ENCODE measurements at regions not wholly inside any gene's neighbourhood (a gene's known extent, or its start where the extent isn't known, plus 50 kb on each side); places are given as distances from the start of the nearest gene placed in this dataset.

DNA sequence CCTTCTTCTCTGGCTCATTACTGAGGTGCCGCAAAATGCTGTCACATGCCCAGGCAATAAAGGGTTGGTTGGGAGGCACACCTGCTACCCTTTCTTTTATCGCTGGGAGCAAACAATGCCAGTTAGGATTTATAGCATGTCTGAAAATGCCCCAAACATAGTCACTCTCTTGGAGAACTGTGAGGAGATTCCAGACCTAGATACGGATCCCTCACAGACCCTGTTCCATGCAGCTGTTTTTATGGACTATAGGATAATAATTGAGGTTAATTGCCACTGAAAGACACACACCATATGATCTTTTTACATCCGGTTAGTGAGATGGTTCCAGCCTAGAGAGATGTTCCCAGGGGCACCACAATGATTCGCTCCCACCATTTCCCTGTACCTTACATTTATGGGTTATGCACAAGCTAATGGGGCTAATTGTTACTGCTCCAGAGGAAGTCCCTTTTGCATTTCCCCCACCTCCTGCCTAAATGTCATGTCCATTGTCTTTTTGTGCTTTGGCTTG is 318.1 kb downstream of the PIK3R1 start:
- TF ChIP-seq EZH2 (IDR thresholded peaks at IDR 0.05; ENCODE audit: borderline replicate concordance, low read depth, low read length, poor library complexity, severe bottlenecking), result no peak
- TF ChIP-seq, protein P1, sequence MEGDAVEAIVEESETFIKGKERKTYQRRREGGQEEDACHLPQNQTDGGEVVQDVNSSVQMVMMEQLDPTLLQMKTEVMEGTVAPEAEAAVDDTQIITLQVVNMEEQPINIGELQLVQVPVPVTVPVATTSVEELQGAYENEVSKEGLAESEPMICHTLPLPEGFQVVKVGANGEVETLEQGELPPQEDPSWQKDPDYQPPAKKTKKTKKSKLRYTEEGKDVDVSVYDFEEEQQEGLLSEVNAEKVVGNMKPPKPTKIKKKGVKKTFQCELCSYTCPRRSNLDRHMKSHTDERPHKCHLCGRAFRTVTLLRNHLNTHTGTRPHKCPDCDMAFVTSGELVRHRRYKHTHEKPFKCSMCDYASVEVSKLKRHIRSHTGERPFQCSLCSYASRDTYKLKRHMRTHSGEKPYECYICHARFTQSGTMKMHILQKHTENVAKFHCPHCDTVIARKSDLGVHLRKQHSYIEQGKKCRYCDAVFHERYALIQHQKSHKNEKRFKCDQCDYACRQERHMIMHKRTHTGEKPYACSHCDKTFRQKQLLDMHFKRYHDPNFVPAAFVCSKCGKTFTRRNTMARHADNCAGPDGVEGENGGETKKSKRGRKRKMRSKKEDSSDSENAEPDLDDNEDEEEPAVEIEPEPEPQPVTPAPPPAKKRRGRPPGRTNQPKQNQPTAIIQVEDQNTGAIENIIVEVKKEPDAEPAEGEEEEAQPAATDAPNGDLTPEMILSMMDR (conservative IDR thresholded peaks at IDR 0.05; ENCODE audit: low read depth, low read length), result no peak
- peak; percentile 79 for DNase-seq (ENCODE audit: low spot score)
- Histone ChIP-seq H3K27me3 (replicated peaks; ENCODE audit: insufficient read depth, low read depth, low read length, poor library complexity) (no peaks in the 10 kb centered on the region), H3K4me1 (ENCODE audit: insufficient read depth, low read length, poor library complexity, severe bottlenecking) (peaks cover 37% of the 10 kb centered on the region), H3K4me3 (ENCODE audit: low read depth, low read length, poor library complexity, severe bottlenecking) (no peak overlapping the region), H3K9me3 (ENCODE audit: low read depth, low read length, poor library complexity, severe bottlenecking) (no peaks in the 10 kb centered on the region), H3K27ac (ENCODE audit: low read depth, low read length, poor library complexity, severe bottlenecking) (peak overlapping the region; percentile 72), H3K36me3 (ENCODE audit: insufficient read depth, low read length, poor library complexity, severe bottlenecking) (no peaks in the 10 kb centered on the region)
- no TSS peak for BruUV-seq (replicated peaks)
- ChIA-PET CTCF (interaction anchor here (0.7 kb wide), 1 partner anchor 246 kb away, joined by 3 read pairs; no protein-coding TSS in a partner anchor), POLR2A (ENCODE audit: low non-redundant PET) (no interaction called here)
- intact Hi-C loops (cut with micrococcal nuclease; ENCODE audit: unreplicated experiment), result no loop called here

DNA sequence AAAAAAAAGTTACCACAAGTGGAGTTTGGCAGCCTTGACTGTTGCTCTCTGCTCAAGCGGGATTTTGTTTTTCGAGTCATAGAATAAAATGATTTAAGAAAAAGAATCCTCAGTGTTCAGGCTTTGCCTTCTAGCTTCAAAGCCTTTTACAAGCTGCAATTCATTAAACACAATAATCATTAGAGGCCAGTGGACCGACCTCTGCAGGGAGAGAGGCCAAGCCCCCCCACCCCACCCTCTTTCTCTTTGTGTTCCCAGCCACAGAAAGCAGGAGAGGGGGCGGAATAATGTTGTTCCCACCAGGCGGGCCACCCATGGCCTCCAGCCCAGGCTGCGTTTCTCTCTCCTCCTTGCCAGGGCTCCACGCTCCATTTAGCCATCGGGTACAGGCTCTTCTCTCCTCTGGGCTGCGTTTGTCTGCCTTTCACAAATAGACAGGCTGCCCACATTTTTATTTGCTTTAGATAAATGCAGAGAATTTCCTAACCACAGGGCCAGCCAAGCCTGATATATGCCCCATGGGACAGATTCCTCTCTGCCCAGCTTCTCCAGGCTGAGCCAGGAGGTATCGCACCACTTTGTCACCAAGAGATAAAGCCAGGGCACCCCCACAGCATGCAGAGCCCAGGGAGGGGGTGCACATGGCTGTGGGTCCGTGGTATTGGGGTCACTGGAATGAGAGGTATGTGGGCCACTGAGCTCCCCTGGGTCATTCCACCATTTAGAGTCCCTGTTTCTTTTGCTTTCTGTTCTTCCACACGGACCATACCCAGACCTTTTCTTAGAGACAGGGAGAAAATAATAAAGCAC is 318.8 kb downstream of the PIK3R1 start:
- intact Hi-C loops (cut with micrococcal nuclease; ENCODE audit: unreplicated experiment), result no loop called here
- peak overlapping the region; percentile 14 for H3K4me3 ChIP-seq (ENCODE audit: low read depth, low read length, poor library complexity, severe bottlenecking)

DNA sequence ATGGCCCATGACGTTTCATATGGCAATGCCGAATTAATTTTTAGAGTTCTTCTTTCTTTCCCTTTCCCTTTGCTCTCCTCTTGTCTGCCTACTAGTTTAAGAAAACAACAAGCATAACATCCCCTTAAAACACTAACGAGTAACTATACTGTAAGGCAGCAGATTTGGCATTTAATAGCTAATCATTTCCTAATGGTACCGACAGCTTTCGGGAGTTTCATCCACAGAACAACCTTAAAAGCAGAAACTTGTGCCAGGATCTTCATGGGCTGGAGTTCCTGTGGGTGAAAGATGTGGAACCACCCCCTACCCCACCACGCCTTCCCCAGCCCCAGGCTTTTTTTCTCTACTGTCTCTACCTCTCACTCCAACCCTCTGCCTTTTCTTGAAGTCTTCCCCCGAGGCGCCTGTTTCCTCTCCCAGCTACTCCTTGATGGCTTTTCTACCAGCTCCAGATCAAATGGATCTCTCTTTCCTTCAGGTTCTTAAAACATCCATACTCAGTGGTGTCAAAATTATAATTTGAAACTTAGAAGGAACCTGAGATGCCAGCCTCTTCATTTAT is 319.5 kb downstream of the PIK3R1 start:
- TF ChIP-seq, protein P1 (conservative IDR thresholded peaks at IDR 0.05; ENCODE audit: low read depth, low read length), result no peak
- TF ChIP-seq EZH2 (IDR thresholded peaks at IDR 0.05; ENCODE audit: borderline replicate concordance, low read depth, low read length, poor library complexity, severe bottlenecking), result no peak
- H3K4me3 ChIP-seq (ENCODE audit: low read depth, low read length, poor library complexity, severe bottlenecking), result peak overlapping the region; percentile 14
- intact Hi-C loops (cut with micrococcal nuclease; ENCODE audit: unreplicated experiment), result no loop called here
- H3K36me3 ChIP-seq (ENCODE audit: insufficient read depth, low read length, poor library complexity, severe bottlenecking), result no peaks in the 10 kb centered on the region
- H3K9me3 ChIP-seq (ENCODE audit: low read depth, low read length, poor library complexity, severe bottlenecking), result no peaks in the 10 kb centered on the region
- POLR2A ChIA-PET (ENCODE audit: low non-redundant PET), result interaction anchor here (0.5 kb wide), 1 partner anchor 130 kb away, joined by 3 read pairs; no protein-coding TSS in a partner anchor
- BruUV-seq (replicated peaks), result no TSS peak
- H3K27me3 ChIP-seq (replicated peaks; ENCODE audit: insufficient read depth, low read depth, low read length, poor library complexity), result no peaks in the 10 kb centered on the region
- CTCF ChIA-PET, result no interaction called here
- H3K4me1 ChIP-seq (ENCODE audit: insufficient read depth, low read length, poor library complexity, severe bottlenecking), result peaks cover 41% of the 10 kb centered on the region
- DNase-seq (ENCODE audit: low spot score), result peak; percentile 73
- peak overlapping the region; percentile 72 for H3K27ac ChIP-seq (ENCODE audit: low read depth, low read length, poor library complexity, severe bottlenecking)

More for the DNA sequence above, 318.8 kb downstream of the PIK3R1 start:
- DNase-seq (ENCODE audit: low spot score), result peak; percentile 77
- no peak for TF ChIP-seq EZH2 (IDR thresholded peaks at IDR 0.05; ENCODE audit: borderline replicate concordance, low read depth, low read length, poor library complexity, severe bottlenecking)
- TF ChIP-seq, protein P1 (conservative IDR thresholded peaks at IDR 0.05; ENCODE audit: low read depth, low read length), result no peak
- ChIA-PET CTCF (interaction anchor here (0.7 kb wide), 1 partner anchor 247 kb away, joined by 3 read pairs; no protein-coding TSS in a partner anchor), POLR2A (ENCODE audit: low non-redundant PET) (no interaction called here)
- no TSS peak for BruUV-seq (replicated peaks)
- no peaks in the 10 kb centered on the region for H3K27me3 ChIP-seq (replicated peaks; ENCODE audit: insufficient read depth, low read depth, low read length, poor library complexity)
- no peaks in the 10 kb centered on the region for H3K9me3 ChIP-seq (ENCODE audit: low read depth, low read length, poor library complexity, severe bottlenecking)
- H3K36me3 ChIP-seq (ENCODE audit: insufficient read depth, low read length, poor library complexity, severe bottlenecking), result no peaks in the 10 kb centered on the region
- peak overlapping the region; percentile 72 for H3K27ac ChIP-seq (ENCODE audit: low read depth, low read length, poor library complexity, severe bottlenecking)
- peaks cover 37% of the 10 kb centered on the region for H3K4me1 ChIP-seq (ENCODE audit: insufficient read depth, low read length, poor library complexity, severe bottlenecking)

Data from A673 (cell line).